RWPE2 (cell line): ENCODE measurements at regions not wholly inside any gene's neighbourhood (a gene's known extent, or its start where the extent isn't known, plus 50 kb on each side); places are given as distances from the start of the nearest gene placed in this dataset.

Source experiments
- ATAC-seq: fragments of 200-7000 bp; cut with Tn5 transposase; 3 replicates; pipeline ENCODE4 v1.9.1; 2021; ENCODE audit warnings: low read depth
- DNase-seq: peaks from one replicate; pipeline ENCODE4 v3.0.0-alpha.2; 2020; ENCODE audit warnings: low spot score
- H3K27ac ChIP-seq: fragments of 450-650 bp; 2 replicates; pipeline ENCODE4 v1.5.1; 2017; ENCODE audit warnings: mild to moderate bottlenecking; ENCODE audit not compliant: poor library complexity, severe bottlenecking
- H3K27me3 ChIP-seq: fragments of 250-450 bp; sonication (Bioruptor Pico); 2 replicates; pipeline ENCODE4 v1.5.1; 2021; ENCODE audit warnings: mild to moderate bottlenecking, moderate library complexity; ENCODE audit not compliant: insufficient read depth, poor library complexity, severe bottlenecking
- H3K36me3 ChIP-seq: fragments of 250-450 bp; sonication (Bioruptor Pico); 2 replicates; pipeline ENCODE4 v1.5.1; 2020; ENCODE audit warnings: low read depth, mild to moderate bottlenecking, moderate library complexity
- H3K4me1 ChIP-seq: fragments of 250-450 bp; sonication (Bioruptor Pico); 2 replicates; pipeline ENCODE4 v1.5.1; 2021; ENCODE audit warnings: mild to moderate bottlenecking, moderate library complexity; ENCODE audit not compliant: insufficient read depth, poor library complexity, severe bottlenecking
- H3K4me3 ChIP-seq: fragments of 250-450 bp; sonication (Bioruptor Pico); 2 replicates; pipeline ENCODE4 v1.5.1; 2021; ENCODE audit warnings: mild to moderate bottlenecking, moderate library complexity; ENCODE audit not compliant: severe bottlenecking
- H3K9me3 ChIP-seq: fragments of 250-450 bp; sonication (Bioruptor Pico); 2 replicates; pipeline ENCODE4 v1.5.1; 2021; ENCODE audit warnings: mild to moderate bottlenecking, moderate library complexity; ENCODE audit not compliant: severe bottlenecking
- CTCF ChIP-seq: fragments of 450-650 bp; IDR thresholded peaks from one replicate; pipeline ENCODE4 v1.5.1; 2017; ENCODE audit warnings: mild to moderate bottlenecking, moderate library complexity; ENCODE audit not compliant: poor library complexity, severe bottlenecking

- TF ChIP-seq CTCF: peak; percentile 25
- H3K36me3 ChIP-seq: no peaks in the 10 kb centered on the region
- H3K4me1 ChIP-seq: no peaks in the 10 kb centered on the region
- H3K4me3 ChIP-seq: no peak overlapping the region
- no peak for DNase-seq
- no peaks in the 10 kb centered on the region for H3K27me3 ChIP-seq
- ATAC-seq: peak; percentile 29; the same call in 1 of the 3 replicates
- no peaks in the 10 kb centered on the region for H3K9me3 ChIP-seq
- no peak overlapping the region for H3K27ac ChIP-seq
Observed at GRCh38 chr11:92340839-92341238, 116.2 kb downstream of the FAT3 start.

- Histone ChIP-seq H3K27ac (no peak overlapping the region), H3K9me3 (no peaks in the 10 kb centered on the region), H3K36me3 (no peaks in the 10 kb centered on the region), H3K4me1 (no peaks in the 10 kb centered on the region), H3K4me3 (no peak overlapping the region), H3K27me3 (no peaks in the 10 kb centered on the region)
- no peak for TF ChIP-seq CTCF
- ATAC-seq (no peak), DNase-seq (no peak)
Observed at GRCh38 chr11:92342034-92342720, 117.6 kb downstream of the FAT3 start.

GRCh38 chr11:92342886-92343285 lies 118.3 kb downstream of the FAT3 start:
- Histone ChIP-seq H3K4me3 (no peak overlapping the region), H3K9me3 (no peaks in the 10 kb centered on the region), H3K27ac (no peak overlapping the region), H3K27me3 (no peaks in the 10 kb centered on the region), H3K4me1 (no peaks in the 10 kb centered on the region), H3K36me3 (no peaks in the 10 kb centered on the region)
- DNase-seq: no peak
- TF ChIP-seq CTCF: no peak
- ATAC-seq: no peak

GRCh38 chr11:92346220-92346619 lies 121.6 kb downstream of the FAT3 start:
- DNase-seq (no peak), ATAC-seq (no peak)
- Histone ChIP-seq H3K36me3 (no peaks in the 10 kb centered on the region), H3K4me3 (no peak overlapping the region), H3K9me3 (no peaks in the 10 kb centered on the region), H3K27ac (no peak overlapping the region), H3K4me1 (no peaks in the 10 kb centered on the region), H3K27me3 (no peaks in the 10 kb centered on the region)
- TF ChIP-seq CTCF: no peak

GRCh38 chr11:92347454-92347853 lies 122.8 kb downstream of the FAT3 start:
- H3K27me3 ChIP-seq: no peaks in the 10 kb centered on the region
- H3K9me3 ChIP-seq: no peaks in the 10 kb centered on the region
- ATAC-seq: no peak
- no peak for DNase-seq
- H3K4me3 ChIP-seq: no peak overlapping the region
- H3K4me1 ChIP-seq: no peaks in the 10 kb centered on the region
- no peaks in the 10 kb centered on the region for H3K36me3 ChIP-seq
- TF ChIP-seq CTCF: no peak
- H3K27ac ChIP-seq: no peak overlapping the region
